Suprapubic skin (tissue), 4 donors: ENCODE measurements at regions not wholly inside any gene's neighbourhood (a gene's known extent, or its start where the extent isn't known, plus 50 kb on each side); places are given as distances from the start of the nearest gene placed in this dataset.

Experiments
- EP300 ChIP-seq: sonication (generic); formaldehyde crosslinking; IDR thresholded peaks from one replicate; pipeline ENCODE4 v1.6.1; 2017; ENCODE audit warnings: antibody characterized with exemption
- POLR2A ChIP-seq, 2 donors: fragments of 450-650 bp; IDR thresholded peaks; one replicate each; pipeline ENCODE4 v1.6.1; 2017; ENCODE audit warnings: antibody characterized with exemption in 2 of 2, mild to moderate bottlenecking in 2 of 2, moderate library complexity in 2 of 2
- POLR2AphosphoS5 ChIP-seq, 3 donors: sonication (generic); formaldehyde crosslinking; IDR thresholded peaks; one replicate each; pipeline ENCODE4 v1.6.1; 2017; ENCODE audit warnings: antibody characterized with exemption in 3 of 3
- TF ChIP-seq, protein P1 (sequence below), 2 donors: fragments of 200-600 bp in 1 of 2; fragments of 450-650 bp in 1 of 2; sonication (generic) in 1 of 2; IDR thresholded peaks; one replicate each; pipeline ENCODE4 v1.5.1; 2016 to 2019; ENCODE audit warnings: antibody characterized with exemption in 2 of 2, mild to moderate bottlenecking in 1 of 2, moderate library complexity in 1 of 2

DNA sequence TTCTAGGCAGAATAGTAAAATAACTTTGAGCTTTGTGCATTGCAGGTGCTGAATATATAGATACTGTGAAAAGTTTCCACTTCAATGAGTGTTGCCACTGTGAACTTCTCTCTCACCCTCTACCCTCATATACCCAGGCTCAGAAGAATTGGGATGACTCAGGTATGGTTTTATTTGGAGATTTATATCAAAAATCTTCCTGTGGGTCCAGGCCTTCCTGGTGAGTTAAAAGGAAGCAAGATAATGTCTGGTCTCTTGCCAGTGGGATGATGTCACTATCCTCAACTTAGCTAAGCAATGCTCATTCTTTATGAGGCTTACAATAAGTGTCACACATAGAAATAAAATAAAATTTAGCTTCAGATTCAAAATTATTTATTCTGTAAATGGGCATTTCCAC lies 153.3 kb upstream of the TENT5D start:
- TF ChIP-seq, protein P1, sequence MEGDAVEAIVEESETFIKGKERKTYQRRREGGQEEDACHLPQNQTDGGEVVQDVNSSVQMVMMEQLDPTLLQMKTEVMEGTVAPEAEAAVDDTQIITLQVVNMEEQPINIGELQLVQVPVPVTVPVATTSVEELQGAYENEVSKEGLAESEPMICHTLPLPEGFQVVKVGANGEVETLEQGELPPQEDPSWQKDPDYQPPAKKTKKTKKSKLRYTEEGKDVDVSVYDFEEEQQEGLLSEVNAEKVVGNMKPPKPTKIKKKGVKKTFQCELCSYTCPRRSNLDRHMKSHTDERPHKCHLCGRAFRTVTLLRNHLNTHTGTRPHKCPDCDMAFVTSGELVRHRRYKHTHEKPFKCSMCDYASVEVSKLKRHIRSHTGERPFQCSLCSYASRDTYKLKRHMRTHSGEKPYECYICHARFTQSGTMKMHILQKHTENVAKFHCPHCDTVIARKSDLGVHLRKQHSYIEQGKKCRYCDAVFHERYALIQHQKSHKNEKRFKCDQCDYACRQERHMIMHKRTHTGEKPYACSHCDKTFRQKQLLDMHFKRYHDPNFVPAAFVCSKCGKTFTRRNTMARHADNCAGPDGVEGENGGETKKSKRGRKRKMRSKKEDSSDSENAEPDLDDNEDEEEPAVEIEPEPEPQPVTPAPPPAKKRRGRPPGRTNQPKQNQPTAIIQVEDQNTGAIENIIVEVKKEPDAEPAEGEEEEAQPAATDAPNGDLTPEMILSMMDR (IDR thresholded peaks at IDR 0.05): no peak
- TF ChIP-seq POLR2A (IDR thresholded peaks at IDR 0.05) (no peak), POLR2AphosphoS5 (IDR thresholded peaks at IDR 0.05) (no peak), EP300 (no peak)
